ENCODE measurements at regions not wholly inside any gene's neighbourhood (a gene's known extent, or its start where the extent isn't known, plus 50 kb on each side); places are given as distances from the start of the nearest gene placed in this dataset.
A peak's percentile ranks its signal among the peaks of the same experiment; 100 is the strongest.

- Histone ChIP-seq H3K4me1 (ENCODE audit: low read depth) (no peaks in the 10 kb centered on the region), H3K36me3 (ENCODE audit: low read depth) (no peaks in the 10 kb centered on the region), H3K4me3 (no peak overlapping the region), H3K9me3 (no peaks in the 10 kb centered on the region)
- DNase-seq (no peak), ATAC-seq (peak; percentile 54)
- intact Hi-C loops (cut with DNase I, micrococcal nuclease): no loop called here
- TF ChIP-seq CTCF (IDR thresholded peaks at IDR 0.05): no peak
Measured at GRCh38 chr7:115122388-115122787, 200.5 kb downstream of the MDFIC start.

GRCh38 chr7:115117748-115118147, 195.9 kb downstream of the MDFIC start:
- intact Hi-C loops (cut with DNase I, micrococcal nuclease): no loop called here
- Histone ChIP-seq H3K36me3 (ENCODE audit: low read depth) (no peaks in the 10 kb centered on the region), H3K4me3 (no peak overlapping the region), H3K4me1 (ENCODE audit: low read depth) (no peaks in the 10 kb centered on the region), H3K9me3 (no peaks in the 10 kb centered on the region)
- no peak for TF ChIP-seq CTCF (IDR thresholded peaks at IDR 0.05)
- DNase-seq (no peak), ATAC-seq (no peak)

- no peaks in the 10 kb centered on the region for H3K36me3 ChIP-seq (ENCODE audit: low read depth)
- ATAC-seq (no peak), DNase-seq (no peak)
- intact Hi-C loops (cut with DNase I, micrococcal nuclease): no loop called here
- no peaks in the 10 kb centered on the region for H3K4me1 ChIP-seq (ENCODE audit: low read depth)
- no peaks in the 10 kb centered on the region for H3K9me3 ChIP-seq
- H3K4me3 ChIP-seq: no peak overlapping the region
- TF ChIP-seq CTCF (IDR thresholded peaks at IDR 0.05): no peak
Measured at GRCh38 chr7:115116773-115117715, 195.2 kb downstream of the MDFIC start.

GRCh38 chr7:115113776-115114175, 191.9 kb downstream of the MDFIC start:
- no peaks in the 10 kb centered on the region for H3K9me3 ChIP-seq
- intact Hi-C loops (cut with DNase I, micrococcal nuclease): no loop called here
- H3K4me3 ChIP-seq: no peak overlapping the region
- no peaks in the 10 kb centered on the region for H3K36me3 ChIP-seq (ENCODE audit: low read depth)
- no peak for ATAC-seq
- TF ChIP-seq CTCF (IDR thresholded peaks at IDR 0.05): no peak
- DNase-seq: no peak
- H3K4me1 ChIP-seq (ENCODE audit: low read depth): no peaks in the 10 kb centered on the region

GRCh38 chr7:115113131-115113530, 191.2 kb downstream of the MDFIC start:
- no peak for ATAC-seq
- DNase-seq: no peak
- no peaks in the 10 kb centered on the region for H3K4me1 ChIP-seq (ENCODE audit: low read depth)
- intact Hi-C loops (cut with DNase I, micrococcal nuclease): no loop called here
- H3K36me3 ChIP-seq (ENCODE audit: low read depth): no peaks in the 10 kb centered on the region
- no peak overlapping the region for H3K4me3 ChIP-seq
- TF ChIP-seq CTCF (IDR thresholded peaks at IDR 0.05): no peak
- H3K9me3 ChIP-seq: no peaks in the 10 kb centered on the region
